ENCODE measurements at regions not wholly inside any gene's neighbourhood (a gene's known extent, or its start where the extent isn't known, plus 50 kb on each side); places are given as distances from the start of the nearest gene placed in this dataset.

DNA sequence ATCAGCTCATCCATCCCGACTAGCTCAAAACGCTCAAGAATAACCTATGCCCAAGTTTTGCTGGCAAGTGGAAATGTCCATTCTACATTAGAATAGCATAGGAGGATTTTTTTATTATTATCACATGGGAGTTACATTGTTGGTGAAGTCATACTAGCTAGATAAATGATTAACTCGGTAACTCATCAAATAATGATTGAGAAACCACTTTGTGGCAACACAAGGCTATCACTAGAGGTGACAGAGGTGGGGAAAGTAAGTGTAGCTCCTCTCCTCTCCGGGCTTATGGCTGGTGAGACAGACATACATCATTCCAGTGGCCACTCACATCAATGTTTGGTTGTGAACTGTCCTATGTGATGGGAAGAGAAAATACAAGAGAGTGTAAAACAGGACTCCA lies 161.6 kb downstream of the ZIC5 start:
- DNase-seq (no peak), ATAC-seq (ENCODE audit: insufficient read depth, low read depth) (no peak)
- no peaks in the 10 kb centered on the region for H3K27me3 ChIP-seq (ENCODE audit: insufficient read depth, low read length, poor library complexity)
- H3K9ac ChIP-seq (ENCODE audit: low read depth, low read length): no peak overlapping the region
- H3K4me3 ChIP-seq (ENCODE audit: low read depth in 1 of 2, low read length in 2 of 2): no peak overlapping the region
- no peaks in the 10 kb centered on the region for H3K4me1 ChIP-seq (ENCODE audit: insufficient read depth, low read length)
- H3K9me3 ChIP-seq (ENCODE audit: insufficient read depth, low read length, severe bottlenecking): no peaks in the 10 kb centered on the region
- H4K20me1 ChIP-seq (ENCODE audit: insufficient read depth, low read length): no peaks in the 10 kb centered on the region
- no peak overlapping the region for H3K27ac ChIP-seq (ENCODE audit: low read length)
- H2AFZ ChIP-seq (ENCODE audit: low read depth, low read length): no peak overlapping the region
- no peaks in the 10 kb centered on the region for H3K79me2 ChIP-seq (ENCODE audit: insufficient read depth, low read length)
- no peaks in the 10 kb centered on the region for H3K36me3 ChIP-seq (ENCODE audit: insufficient read depth, low read length)
- TF ChIP-seq EZH2 (IDR thresholded peaks at IDR 0.05; ENCODE audit: borderline replicate concordance, low read depth, low read length, severe bottlenecking) (no peak), CTCF (IDR thresholded peaks at IDR 0.05; ENCODE audit: borderline replicate concordance, extremely low read depth, low read length, poor library complexity, severe bottlenecking) (no peak)
- H3K4me2 ChIP-seq (ENCODE audit: insufficient read depth, low read length): no peak overlapping the region

- no peak overlapping the region for H3K4me2 ChIP-seq (ENCODE audit: insufficient read depth, low read length)
Measured at GRCh38 chr13:99809496-99809895, 162.1 kb downstream of the ZIC5 start.

DNA sequence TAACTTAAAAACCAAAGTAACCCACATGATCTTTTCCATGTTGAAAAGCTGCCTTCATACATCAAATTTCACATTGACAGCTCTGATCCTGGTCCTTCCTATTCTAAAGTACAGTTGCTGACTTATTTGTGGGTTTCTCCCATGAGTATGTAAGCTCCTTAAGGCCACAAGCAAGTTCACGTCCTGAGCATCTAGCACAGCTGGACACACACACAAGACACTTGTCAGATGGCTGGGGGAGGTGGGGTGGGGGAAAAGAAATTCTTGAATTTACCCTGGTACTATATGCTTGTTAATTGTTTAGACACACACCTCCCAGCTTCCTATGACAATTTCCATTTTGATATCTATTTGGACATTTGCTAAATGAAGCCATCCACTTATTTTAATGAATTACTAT lies 162.8 kb downstream of the ZIC5 start:
- Histone ChIP-seq H3K4me2 (ENCODE audit: insufficient read depth, low read length) (no peak overlapping the region), H3K79me2 (ENCODE audit: insufficient read depth, low read length) (no peaks in the 10 kb centered on the region), H3K27me3 (ENCODE audit: insufficient read depth, low read length, poor library complexity) (no peaks in the 10 kb centered on the region), H2AFZ (ENCODE audit: low read depth, low read length) (no peak overlapping the region), H3K36me3 (ENCODE audit: insufficient read depth, low read length) (no peaks in the 10 kb centered on the region), H3K4me3 (ENCODE audit: low read depth in 1 of 2, low read length in 2 of 2) (no peak overlapping the region), H4K20me1 (ENCODE audit: insufficient read depth, low read length) (no peaks in the 10 kb centered on the region), H3K4me1 (ENCODE audit: insufficient read depth, low read length) (no peaks in the 10 kb centered on the region), H3K9ac (ENCODE audit: low read depth, low read length) (no peak overlapping the region), H3K9me3 (ENCODE audit: insufficient read depth, low read length, severe bottlenecking) (no peaks in the 10 kb centered on the region), H3K27ac (ENCODE audit: low read length) (no peak overlapping the region)
- TF ChIP-seq CTCF (IDR thresholded peaks at IDR 0.05; ENCODE audit: borderline replicate concordance, extremely low read depth, low read length, poor library complexity, severe bottlenecking) (no peak), EZH2 (IDR thresholded peaks at IDR 0.05; ENCODE audit: borderline replicate concordance, low read depth, low read length, severe bottlenecking) (no peak)
- ATAC-seq (ENCODE audit: insufficient read depth, low read depth) (no peak), DNase-seq (no peak)

More at GRCh38 chr13:99809496-99809895, 162.1 kb downstream of the ZIC5 start:
- no peaks in the 10 kb centered on the region for H4K20me1 ChIP-seq (ENCODE audit: insufficient read depth, low read length)
- H3K27ac ChIP-seq (ENCODE audit: low read length): no peak overlapping the region
- no peak overlapping the region for H3K4me3 ChIP-seq (ENCODE audit: low read depth in 1 of 2, low read length in 2 of 2)
- no peaks in the 10 kb centered on the region for H3K27me3 ChIP-seq (ENCODE audit: insufficient read depth, low read length, poor library complexity)
- no peaks in the 10 kb centered on the region for H3K4me1 ChIP-seq (ENCODE audit: insufficient read depth, low read length)
- no peak overlapping the region for H2AFZ ChIP-seq (ENCODE audit: low read depth, low read length)
- DNase-seq: no peak
- no peaks in the 10 kb centered on the region for H3K36me3 ChIP-seq (ENCODE audit: insufficient read depth, low read length)
- no peak for TF ChIP-seq CTCF (IDR thresholded peaks at IDR 0.05; ENCODE audit: borderline replicate concordance, extremely low read depth, low read length, poor library complexity, severe bottlenecking)
- no peak for TF ChIP-seq EZH2 (IDR thresholded peaks at IDR 0.05; ENCODE audit: borderline replicate concordance, low read depth, low read length, severe bottlenecking)
- H3K9ac ChIP-seq (ENCODE audit: low read depth, low read length): no peak overlapping the region
- H3K79me2 ChIP-seq (ENCODE audit: insufficient read depth, low read length): no peaks in the 10 kb centered on the region
- no peaks in the 10 kb centered on the region for H3K9me3 ChIP-seq (ENCODE audit: insufficient read depth, low read length, severe bottlenecking)
- no peak for ATAC-seq (ENCODE audit: insufficient read depth, low read depth)

GRCh38 chr13:99806671-99807070 lies 164.9 kb downstream of the ZIC5 start:
- H3K4me2 ChIP-seq (ENCODE audit: insufficient read depth, low read length): no peak overlapping the region
- no peaks in the 10 kb centered on the region for H4K20me1 ChIP-seq (ENCODE audit: insufficient read depth, low read length)
- H3K79me2 ChIP-seq (ENCODE audit: insufficient read depth, low read length): no peaks in the 10 kb centered on the region
- DNase-seq (no peak), ATAC-seq (ENCODE audit: insufficient read depth, low read depth) (no peak)
- H3K27ac ChIP-seq (ENCODE audit: low read length): no peak overlapping the region
- H3K4me1 ChIP-seq (ENCODE audit: insufficient read depth, low read length): no peaks in the 10 kb centered on the region
- no peaks in the 10 kb centered on the region for H3K9me3 ChIP-seq (ENCODE audit: insufficient read depth, low read length, severe bottlenecking)
- no peaks in the 10 kb centered on the region for H3K36me3 ChIP-seq (ENCODE audit: insufficient read depth, low read length)
- no peak overlapping the region for H2AFZ ChIP-seq (ENCODE audit: low read depth, low read length)
- no peaks in the 10 kb centered on the region for H3K27me3 ChIP-seq (ENCODE audit: insufficient read depth, low read length, poor library complexity)
- TF ChIP-seq CTCF (IDR thresholded peaks at IDR 0.05; ENCODE audit: borderline replicate concordance, extremely low read depth, low read length, poor library complexity, severe bottlenecking) (no peak), EZH2 (IDR thresholded peaks at IDR 0.05; ENCODE audit: borderline replicate concordance, low read depth, low read length, severe bottlenecking) (no peak)
- H3K4me3 ChIP-seq (ENCODE audit: low read depth in 1 of 2, low read length in 2 of 2): no peak overlapping the region
- H3K9ac ChIP-seq (ENCODE audit: low read depth, low read length): no peak overlapping the region
